CD14-positive monocyte (primary cell): ENCODE measurements at regions not wholly inside any gene's neighbourhood (a gene's known extent, or its start where the extent isn't known, plus 50 kb on each side); places are given as distances from the start of the nearest gene placed in this dataset.

ENCODE experiments used
- DNase-seq, 3 donors: peaks; one replicate each; pipeline ENCODE4 v3.0.0-alpha.2; 2011 to 2022
- H2AFZ ChIP-seq: 2 replicates; pipeline ENCODE4 v1.6.0; 2012; ENCODE audit warnings: mild to moderate bottlenecking, low read depth, low read length, inconsistent platforms; ENCODE audit not compliant: insufficient read depth, poor library complexity, severe bottlenecking
- H3K27ac ChIP-seq, 2 donors: 1 replicate in 1 of 2; 2 replicates in 1 of 2; pipeline ENCODE4 v1.5.1; 2012 to 2013; ENCODE audit warnings: low read length in 2 of 2, control low read depth in 1 of 2, inconsistent platforms in 1 of 2, low read depth in 1 of 2, mild to moderate bottlenecking in 1 of 2
- H3K27me3 ChIP-seq, 2 donors: one replicate each; pipeline versions ENCODE4 v1.6.0 to v1.6.1; 2011 to 2013; ENCODE audit warnings: low read length in 2 of 2; ENCODE audit not compliant: control insufficient read depth in 2 of 2, insufficient read depth in 2 of 2
- H3K36me3 ChIP-seq, 2 donors: replicated peaks in 1 of 2; 1 replicate in 1 of 2; 2 replicates in 1 of 2; pipeline versions ENCODE4 v1.5.1 to v1.6.1; 2012 to 2013; ENCODE audit warnings: low read length in 2 of 2, control low read depth in 1 of 2, inconsistent platforms in 1 of 2, mild to moderate bottlenecking in 1 of 2; ENCODE audit not compliant: insufficient read depth in 2 of 2, control insufficient read depth in 1 of 2
- H3K4me1 ChIP-seq, 2 donors: 1 replicate in 1 of 2; 2 replicates in 1 of 2; pipeline versions ENCODE4 v1.5.1 to v1.6.1; 2012 to 2013; ENCODE audit warnings: low read length in 2 of 2, control low read depth in 1 of 2, inconsistent platforms in 1 of 2, mild to moderate bottlenecking in 1 of 2, moderate library complexity in 1 of 2; ENCODE audit not compliant: insufficient read depth in 2 of 2, control insufficient read depth in 1 of 2
- H3K4me2 ChIP-seq: replicated peaks from 2 replicates; pipeline ENCODE3; 2012; ENCODE audit warnings: low read length, moderate library complexity, mild to moderate bottlenecking; ENCODE audit not compliant: poor library complexity, severe bottlenecking; ENCODE audit errors: extremely low read depth
- H3K4me3 ChIP-seq, 3 experiments: fragments of 200-600 bp in 1 of 3; sonication (generic) in 1 of 3; replicated peaks in 1 of 3; 1 replicate in 2 of 3; 2 replicates in 1 of 3; pipeline ENCODE4 v1.5.1; 2011 to 2013; ENCODE audit warnings: low read length in 3 of 3, mild to moderate bottlenecking in 3 of 3, control low read depth in 2 of 3, low read depth in 2 of 3, inconsistent platforms in 1 of 3, moderate library complexity in 1 of 3
- H3K79me2 ChIP-seq: 2 replicates; pipeline ENCODE4 v1.6.0; 2012; ENCODE audit warnings: mild to moderate bottlenecking, control low read depth, inconsistent platforms, low read length, moderate library complexity; ENCODE audit not compliant: insufficient read depth
- H3K9ac ChIP-seq: 2 replicates; pipeline ENCODE4 v1.6.0; 2017; ENCODE audit warnings: low read length, mild to moderate bottlenecking; ENCODE audit not compliant: insufficient read depth, poor library complexity, severe bottlenecking
- H3K9me3 ChIP-seq, 2 donors: replicated peaks in 1 of 2; 1 replicate in 1 of 2; 2 replicates in 1 of 2; pipeline versions ENCODE4 v1.5.1 to v1.6.1; 2012 to 2013; ENCODE audit warnings: low read length in 2 of 2, control low read depth in 1 of 2; ENCODE audit not compliant: control insufficient read depth in 1 of 2, insufficient read depth in 1 of 2
- H4K20me1 ChIP-seq: 2 replicates; pipeline ENCODE4 v1.6.0; 2012; ENCODE audit warnings: mild to moderate bottlenecking, low read length, control low read depth, moderate library complexity; ENCODE audit not compliant: insufficient read depth
- H3K27ac Mint-ChIP-seq, 7 donors: one replicate each; pipeline ENCODE4 v1.8.0; 2020; ENCODE audit warnings: mild to moderate bottlenecking in 7 of 7, mixed read lengths in 7 of 7, moderate library complexity in 6 of 7, inconsistent platforms in 2 of 7
- H3K27me3 Mint-ChIP-seq, 3 donors: one replicate each; pipeline ENCODE4 v1.8.0; 2021 to 2022; ENCODE audit warnings: low read depth in 3 of 3, mild to moderate bottlenecking in 3 of 3, mixed read lengths in 3 of 3, moderate library complexity in 3 of 3, inconsistent platforms in 1 of 3
- H3K36me3 Mint-ChIP-seq, 2 donors: one replicate each; pipeline ENCODE4 v1.8.0; 2020; ENCODE audit warnings: mixed read lengths in 2 of 2, inconsistent platforms in 1 of 2, mild to moderate bottlenecking in 1 of 2
- H3K4me1 Mint-ChIP-seq: one replicate; pipeline ENCODE4 v1.8.0; 2020; ENCODE audit warnings: mild to moderate bottlenecking, mixed read lengths
- H3K4me3 Mint-ChIP-seq, 2 donors: one replicate each; pipeline ENCODE4 v1.8.0; 2020; ENCODE audit warnings: mild to moderate bottlenecking in 2 of 2, mixed read lengths in 2 of 2, moderate library complexity in 1 of 2
- H3K9me3 Mint-ChIP-seq, 7 donors: one replicate each; pipeline ENCODE4 v1.8.0; 2020 to 2022; ENCODE audit warnings: mixed read lengths in 7 of 7, mild to moderate bottlenecking in 6 of 7, moderate library complexity in 6 of 7, inconsistent platforms in 2 of 7
- CTCF ChIP-seq: fragments of 200-600 bp; IDR thresholded peaks from one replicate; pipeline ENCODE4 v1.8.0; 2022; ENCODE audit warnings: antibody characterized with exemption, mild to moderate bottlenecking
- WGBS: methylation state at CpG from one replicate; pipeline ENCODE4 v1.1.5; 2013; ENCODE audit warnings: missing lambda C conversion rate; ENCODE audit not compliant: insufficient coverage; 5-methylcytosine and 5-hydroxymethylcytosine counted together
- intact Hi-C, 2 donors: fragments of 100-400 bp; cut with micrococcal nuclease; formaldehyde crosslinking; loops; one replicate each; pipeline versions ENCODE4 v1.15.0 to v1.15.1; 2023

GRCh38 chr2:156006721-156007618, 325.6 kb downstream of the NR4A2 start:
- H3K36me3 Mint-ChIP-seq = no peaks in the 10 kb centered on the region
- H3K4me1 Mint-ChIP-seq = no peaks in the 10 kb centered on the region
- peaks cover 5 to 14% (median 10%) of the 10 kb centered on the region in 7 donors for H3K9me3 Mint-ChIP-seq
- no peak for DNase-seq
- H2AFZ ChIP-seq = no peak overlapping the region
- no peaks in the 10 kb centered on the region for H3K36me3 ChIP-seq
- H3K9ac ChIP-seq = no peak overlapping the region
- 91% methylated on average over 15 of the region's 17 CpGs for whole genome bisulfite sequencing
- H3K79me2 ChIP-seq = no peaks in the 10 kb centered on the region
- H3K27me3 ChIP-seq = no peaks in the 10 kb centered on the region
- H3K27me3 Mint-ChIP-seq = peaks cover 2 to 5% (median 2%) of the 10 kb centered on the region in 3 donors
- H3K4me3 ChIP-seq = no peak overlapping the region
- H3K27ac ChIP-seq = no peak overlapping the region
- no peaks in the 10 kb centered on the region for H3K4me1 ChIP-seq
- H4K20me1 ChIP-seq = no peaks in the 10 kb centered on the region
- H3K4me2 ChIP-seq = no peak overlapping the region
- H3K27ac Mint-ChIP-seq = peak overlapping the region in 1 of 7 donors; percentile 7
- H3K9me3 ChIP-seq = peaks cover 6 to 13% of the 10 kb centered on the region in 2 donors
- intact Hi-C loops = no loop called here
- H3K4me3 Mint-ChIP-seq = no peak overlapping the region
- TF ChIP-seq CTCF = no peak

- peaks cover 5 to 9% (median 6%) of the 10 kb centered on the region in 7 donors for H3K9me3 Mint-ChIP-seq
- Histone ChIP-seq H3K27me3 (no peaks in the 10 kb centered on the region), H3K9ac (no peak overlapping the region), H4K20me1 (no peaks in the 10 kb centered on the region), H3K27ac (no peak overlapping the region), H3K79me2 (no peaks in the 10 kb centered on the region), H3K36me3 (no peaks in the 10 kb centered on the region), H3K4me1 (no peaks in the 10 kb centered on the region), H2AFZ (no peak overlapping the region), H3K9me3 (peaks cover 2 to 9% of the 10 kb centered on the region in 2 donors), H3K4me3 (no peak overlapping the region), H3K4me2 (no peak overlapping the region)
- no peak for DNase-seq
- intact Hi-C loops = no loop called here
- H3K27me3 Mint-ChIP-seq = peaks cover 2 to 3% (median 2%) of the 10 kb centered on the region in 3 donors
- H3K4me1 Mint-ChIP-seq = no peaks in the 10 kb centered on the region
- no peaks in the 10 kb centered on the region for H3K36me3 Mint-ChIP-seq
- H3K27ac Mint-ChIP-seq = no peak overlapping the region
- no peak overlapping the region for H3K4me3 Mint-ChIP-seq
- WGBS = 100% methylated on average over 2 of the region's 3 CpGs
- no peak for TF ChIP-seq CTCF
Measured at GRCh38 chr2:156005999-156006712, 326.4 kb downstream of the NR4A2 start.
